Glomerular endothelial cell (primary cell): ENCODE measurements at regions not wholly inside any gene's neighbourhood (a gene's known extent, or its start where the extent isn't known, plus 50 kb on each side); places are given as distances from the start of the nearest gene placed in this dataset.
"Not testable (repeated sequence)": the region's sequence is repeated elsewhere in the genome, so short reads cannot be mapped to it uniquely, and the experiment has no call there.

Source experiments
- DNase-seq: peaks from one replicate; pipeline ENCODE4 v3.0.0-alpha.2; 2011; ENCODE audit warnings: low read depth, low spot score; ENCODE audit errors: extremely low read depth

DNA sequence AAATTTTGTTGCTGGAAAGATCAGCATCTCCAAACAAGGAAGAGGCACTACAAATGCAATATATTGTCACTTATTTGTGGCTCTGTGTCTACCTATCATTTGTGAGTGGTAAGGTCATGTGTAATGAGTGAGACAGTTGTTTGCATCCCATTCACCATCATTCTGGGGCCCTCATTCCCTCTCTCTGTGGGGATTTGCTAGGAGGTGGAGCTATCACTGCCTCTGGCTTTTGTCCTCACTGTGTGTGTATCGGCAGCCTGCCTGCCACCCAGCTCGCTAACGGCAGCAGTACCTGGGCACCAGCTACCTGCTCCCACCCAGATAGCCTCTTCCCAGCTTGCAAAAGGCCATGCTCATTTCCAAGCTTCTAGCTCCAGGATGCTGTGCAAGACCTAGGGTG is 379.2 kb upstream of the ZFHX3 start:
- no peak for DNase-seq

DNA sequence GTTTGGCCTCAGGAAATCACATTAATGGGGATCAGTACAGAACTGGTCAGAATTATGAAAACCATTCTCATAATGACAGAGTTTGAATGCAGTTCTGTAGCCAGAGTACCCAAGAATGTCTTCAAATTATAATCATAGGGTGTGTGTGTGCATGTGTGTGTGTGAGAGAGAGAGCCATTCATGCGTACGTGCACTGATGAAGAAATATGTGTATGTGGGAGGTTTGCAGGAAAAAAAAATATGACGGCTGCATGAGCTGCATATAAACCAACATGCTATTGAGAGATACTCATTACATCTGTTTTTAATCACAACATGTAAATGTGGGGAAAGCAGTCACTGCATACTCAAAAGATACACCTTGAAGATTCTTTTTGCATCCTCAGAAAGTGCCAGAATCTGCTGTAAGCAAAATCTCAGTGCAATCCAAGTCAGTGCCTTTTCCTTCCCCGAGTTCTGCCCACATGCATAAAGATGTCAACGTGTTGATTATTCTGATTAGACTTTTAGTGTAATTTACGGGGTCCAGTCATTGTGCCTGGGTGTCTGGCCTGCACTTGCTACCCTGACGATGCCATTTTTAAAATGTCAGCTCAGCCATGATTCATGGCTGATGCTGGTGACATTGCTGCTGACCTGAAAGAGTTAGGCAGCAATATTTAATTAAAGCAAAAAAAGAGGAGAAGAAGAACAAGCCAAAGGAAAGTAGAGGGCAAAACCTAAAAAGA is 378.7 kb upstream of the ZFHX3 start:
- no peak for DNase-seq

DNA sequence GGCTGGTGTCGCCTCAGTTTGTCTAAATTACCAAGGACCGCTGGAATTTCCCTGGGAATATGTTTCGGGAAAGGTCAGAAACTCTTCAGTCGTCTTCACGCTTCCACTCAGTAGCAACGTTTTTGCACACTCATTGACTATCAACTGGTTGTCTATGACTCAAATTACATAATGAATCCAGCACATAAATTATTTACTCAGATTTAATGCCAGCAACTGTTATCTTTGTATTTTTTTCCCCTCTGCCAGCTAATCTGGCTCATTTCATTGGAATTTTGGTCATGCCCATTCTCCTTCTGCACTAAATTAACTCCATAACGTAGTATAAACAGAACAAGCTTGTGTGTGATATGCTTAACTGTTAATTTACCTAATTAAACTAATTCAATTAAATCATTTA is 372.7 kb upstream of the ZFHX3 start:
- DNase-seq, result no peak

DNA sequence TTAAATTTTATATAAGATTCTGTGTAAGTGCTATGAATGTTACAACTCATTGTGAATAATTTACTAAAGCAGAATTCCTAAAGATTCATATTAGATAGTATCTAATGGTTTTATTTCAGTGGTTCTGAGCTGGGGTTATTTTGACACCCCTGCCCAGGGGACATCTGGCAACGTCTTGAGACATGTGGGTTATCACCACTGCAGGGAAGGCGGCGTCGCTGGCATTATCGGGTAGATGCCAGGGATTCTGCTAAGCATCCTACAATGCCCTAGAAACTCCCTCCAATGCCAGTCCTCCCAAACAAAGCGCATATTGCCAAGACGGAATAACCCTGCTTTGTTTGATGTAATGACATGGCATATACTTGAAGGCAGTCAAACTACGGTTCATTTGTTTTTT is 372.3 kb upstream of the ZFHX3 start:
- no peak for DNase-seq

DNA sequence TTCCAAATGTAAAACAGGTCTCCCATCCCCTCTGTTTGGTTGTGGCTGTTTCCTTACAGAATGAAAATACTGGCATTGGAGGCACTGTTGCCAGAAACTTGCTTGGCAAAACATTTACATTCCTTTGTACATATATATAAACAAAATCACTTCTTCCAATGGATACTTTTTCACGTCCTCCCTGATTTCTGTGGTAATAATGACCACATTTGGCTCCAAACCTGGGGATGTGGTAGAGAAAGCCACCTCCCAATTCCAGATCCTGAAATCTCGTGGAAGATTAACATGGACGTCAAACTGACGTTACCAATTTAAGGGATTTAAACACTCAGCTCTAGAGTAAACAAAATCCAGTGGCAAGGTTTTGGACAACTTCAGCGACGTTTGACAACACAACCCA is 370.8 kb upstream of the ZFHX3 start:
- DNase-seq, result no peak

DNA sequence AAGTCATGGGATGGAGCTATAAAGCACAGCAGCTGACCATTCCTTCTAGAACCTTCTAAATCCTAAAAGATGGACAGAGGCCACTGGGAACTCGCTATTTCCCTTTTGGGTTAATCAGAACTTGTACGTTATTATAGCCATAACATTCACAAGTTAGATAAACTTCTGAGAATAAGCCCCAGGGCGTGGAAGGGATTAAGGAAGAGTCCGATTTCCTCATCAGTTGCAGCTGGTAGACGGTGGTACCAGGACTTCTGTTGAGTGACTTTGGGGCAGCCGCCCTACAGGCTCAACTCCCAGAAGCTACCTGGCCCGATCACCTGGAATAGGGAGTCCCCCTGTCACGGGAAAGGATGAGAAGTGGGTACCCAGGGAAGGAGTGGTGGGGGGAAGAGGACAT is 370.1 kb upstream of the ZFHX3 start:
- no peak for DNase-seq

DNA sequence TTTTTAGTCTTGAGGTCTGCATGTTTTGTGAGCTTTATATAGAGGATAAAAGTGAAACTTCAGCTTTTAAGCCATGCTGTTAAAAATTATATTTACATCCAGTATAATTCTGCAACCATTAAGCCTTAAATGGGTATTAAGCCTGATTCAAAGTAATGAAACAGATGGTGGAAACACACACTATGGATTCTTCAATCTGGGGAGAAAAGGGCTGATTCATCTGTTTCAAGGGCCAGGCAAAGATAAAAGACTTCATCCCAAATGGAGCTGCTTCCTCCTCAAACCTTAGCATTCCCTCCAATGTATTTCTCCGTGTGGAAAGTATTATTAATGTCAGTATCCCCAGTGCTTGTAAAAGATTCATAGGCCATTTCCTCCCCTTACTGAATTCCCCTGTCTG is 367.4 kb upstream of the ZFHX3 start:
- no peak for DNase-seq

DNA sequence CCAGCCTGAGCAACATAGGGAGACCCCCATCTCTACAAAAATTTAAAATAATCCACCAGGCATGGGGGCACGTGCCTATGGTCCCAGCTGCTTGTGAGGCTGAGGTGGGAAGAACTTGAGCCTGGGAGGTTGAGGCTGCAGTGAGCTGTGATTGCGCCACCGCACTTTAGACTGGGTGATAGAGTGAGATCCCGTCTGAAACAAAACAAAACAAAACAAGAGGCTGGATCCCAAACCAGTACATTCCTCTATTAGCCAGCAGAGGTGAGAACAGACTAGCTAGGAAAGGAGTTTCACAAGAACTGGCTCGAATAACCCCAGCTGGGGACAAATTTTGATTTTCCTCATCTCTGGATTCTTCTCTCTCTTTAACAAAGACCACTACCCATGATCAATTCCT is 366.7 kb upstream of the ZFHX3 start:
- DNase-seq, result no peak

DNA sequence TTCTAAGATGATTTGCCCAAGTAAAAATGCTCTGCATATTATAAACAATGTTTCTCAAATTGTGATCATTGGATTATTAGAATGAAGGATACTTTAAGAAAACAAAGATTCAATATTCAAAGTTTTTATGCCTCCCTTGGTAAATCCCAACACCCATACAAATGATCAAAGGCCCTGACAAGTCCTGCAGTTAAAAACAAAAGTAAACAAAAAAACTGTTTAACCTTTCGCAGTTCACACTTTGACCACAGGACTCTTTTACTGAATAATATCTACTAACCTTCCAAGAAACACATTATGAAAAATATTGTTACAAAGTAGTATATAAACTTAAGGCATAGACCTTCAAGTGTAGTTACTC is 365.9 kb upstream of the ZFHX3 start:
- DNase-seq, result no peak

DNA sequence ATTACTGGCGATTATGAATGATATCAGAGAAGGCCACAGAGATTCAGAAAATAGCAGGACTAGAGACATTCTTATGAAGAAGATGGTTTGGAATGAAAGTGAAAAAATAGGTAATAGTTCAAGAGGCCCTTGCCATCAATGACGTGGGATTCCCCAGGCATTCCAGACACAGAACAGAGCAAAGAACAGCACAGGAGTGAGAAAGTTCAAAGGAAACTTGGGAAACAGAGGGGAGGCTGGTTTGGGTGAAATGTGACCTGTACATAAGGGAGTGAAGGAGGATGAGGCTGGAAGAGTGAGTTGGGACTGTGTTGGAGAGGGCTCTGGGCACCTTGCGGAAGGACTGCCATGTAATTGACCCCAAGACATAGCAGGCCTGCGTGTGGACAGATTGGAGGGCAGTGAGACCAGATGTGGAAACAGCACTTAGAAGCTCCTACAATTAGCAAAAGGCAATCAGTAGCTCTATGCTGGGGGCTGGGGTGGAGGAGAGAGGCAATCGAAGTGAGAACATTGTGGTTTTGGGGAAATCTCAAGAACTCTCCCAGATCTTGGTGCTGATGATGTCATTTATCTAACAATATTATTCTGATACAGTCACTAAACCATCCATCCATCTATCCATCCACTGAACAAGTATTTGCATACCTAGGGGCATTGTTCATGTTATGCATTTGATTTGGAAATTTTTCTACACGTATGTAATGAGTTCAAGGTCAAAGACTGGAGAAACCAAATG is 365.3 kb upstream of the ZFHX3 start:
- no peak for DNase-seq

DNA sequence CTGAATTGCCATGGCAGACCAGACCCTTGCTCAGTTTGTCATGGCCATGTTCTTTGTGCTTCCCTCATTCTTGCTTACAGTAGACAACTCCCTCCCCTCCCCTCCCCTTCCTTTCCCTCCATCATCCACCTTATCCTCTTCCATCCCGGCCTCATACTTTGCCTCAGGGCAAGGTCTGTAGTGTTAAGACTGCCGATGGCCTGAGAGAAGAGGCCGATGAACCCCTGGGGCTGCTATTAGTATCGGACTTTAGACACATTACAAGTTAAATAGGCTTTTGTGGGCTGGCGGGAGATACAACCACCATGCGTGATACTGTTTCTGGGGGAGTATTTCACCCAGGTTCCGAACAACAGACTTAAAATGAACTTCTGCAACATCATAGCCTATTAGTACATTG is 364.5 kb upstream of the ZFHX3 start:
- no peak for DNase-seq

DNA sequence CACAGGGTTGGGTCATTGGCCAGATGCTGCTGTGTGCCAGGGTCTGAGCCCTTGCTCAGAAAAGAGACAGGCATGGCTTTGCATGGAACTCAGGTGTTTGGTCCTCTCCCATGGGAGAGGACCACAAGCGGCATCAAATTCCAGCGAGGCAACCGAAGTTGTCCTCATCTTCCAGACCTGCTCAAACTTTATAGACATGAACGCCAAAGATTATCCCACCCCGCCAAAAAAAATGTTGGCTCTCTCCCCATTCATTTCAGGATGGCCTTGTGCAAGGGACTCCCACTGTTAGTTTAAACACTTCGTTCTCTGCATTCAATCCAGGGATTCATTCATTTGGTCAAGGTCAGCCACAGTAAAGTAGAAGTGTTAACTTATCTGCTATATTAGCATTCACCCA is 360.8 kb upstream of the ZFHX3 start:
- DNase-seq, result no peak

DNA sequence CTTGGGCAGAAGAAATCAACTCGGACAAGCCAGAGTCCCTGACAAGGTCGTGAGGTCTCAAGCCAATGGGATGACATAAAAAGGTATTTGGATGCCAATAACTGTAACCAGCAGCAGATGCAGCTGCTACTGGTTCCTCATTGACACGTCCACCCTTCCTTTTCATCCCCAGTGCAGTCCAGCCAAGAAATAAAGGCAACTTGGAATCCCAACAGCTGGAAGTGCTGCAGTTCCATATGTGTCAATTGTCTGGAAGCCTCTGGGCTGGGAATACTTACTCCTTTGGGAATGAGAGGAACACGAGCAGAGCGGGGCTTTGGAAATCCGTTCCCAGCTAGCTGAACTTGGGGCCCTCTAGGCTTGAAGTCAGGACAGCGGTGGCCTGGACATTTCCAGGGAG is 360.4 kb upstream of the ZFHX3 start:
- DNase-seq, result no peak

DNA sequence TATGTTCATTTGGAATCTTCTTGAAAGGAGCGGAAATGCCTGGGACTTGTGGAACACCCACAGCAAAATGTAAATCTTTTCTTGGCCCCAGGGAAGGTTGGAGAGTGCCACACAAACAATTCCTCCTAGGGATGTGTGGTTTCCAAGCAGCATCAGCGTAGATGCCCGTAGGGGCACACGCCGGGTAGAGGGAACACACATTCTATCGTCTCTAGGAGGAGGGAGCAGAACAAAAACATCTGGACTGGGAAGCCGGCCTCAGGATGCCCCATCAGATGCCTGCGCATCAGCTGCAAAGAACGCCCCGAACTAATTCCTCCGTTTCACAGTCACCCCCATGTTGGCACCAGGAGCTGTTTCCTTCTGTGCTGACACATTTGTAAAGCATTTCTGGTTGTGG is 357.9 kb upstream of the ZFHX3 start:
- no peak for DNase-seq

DNA sequence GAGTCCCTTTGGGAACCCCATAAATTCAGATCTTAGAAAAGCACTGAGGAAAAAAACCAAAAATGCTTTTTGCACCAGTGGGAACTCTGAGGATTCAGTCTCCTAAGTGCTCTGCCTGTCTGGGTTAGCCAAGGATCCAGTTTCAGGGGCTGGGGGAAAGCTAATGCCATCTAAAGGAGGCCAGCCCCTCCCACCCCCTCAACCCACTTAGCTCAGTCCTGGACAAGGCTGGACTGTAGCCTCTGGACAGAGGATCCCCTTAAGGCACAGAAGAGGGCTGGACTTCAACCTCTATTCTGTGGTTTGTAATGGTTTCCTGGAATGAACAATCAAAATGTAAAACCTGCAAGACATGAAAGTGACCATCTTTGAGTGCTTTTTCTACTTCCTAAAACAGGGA is 356.1 kb upstream of the ZFHX3 start:
- no peak for DNase-seq

DNA sequence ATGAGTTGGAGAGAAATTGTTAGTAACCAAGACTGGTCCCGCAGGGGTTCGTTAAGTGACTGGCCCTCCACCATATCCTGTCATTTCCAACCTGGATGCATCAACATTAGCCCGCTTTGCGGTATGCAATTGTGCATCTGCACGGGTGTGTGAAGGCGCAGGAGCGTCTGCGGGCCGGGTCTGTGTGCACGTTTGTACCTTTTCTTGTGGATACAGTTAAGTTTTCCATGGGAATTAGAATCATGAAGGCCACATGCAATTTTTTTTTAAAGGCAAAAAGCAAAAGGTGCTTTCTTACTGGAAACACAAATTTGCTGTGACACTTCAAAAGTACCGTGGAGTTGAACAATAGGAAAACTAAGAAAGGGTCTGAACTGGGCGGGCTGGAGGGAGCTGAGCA is 355.4 kb upstream of the ZFHX3 start:
- DNase-seq, result no peak

DNA sequence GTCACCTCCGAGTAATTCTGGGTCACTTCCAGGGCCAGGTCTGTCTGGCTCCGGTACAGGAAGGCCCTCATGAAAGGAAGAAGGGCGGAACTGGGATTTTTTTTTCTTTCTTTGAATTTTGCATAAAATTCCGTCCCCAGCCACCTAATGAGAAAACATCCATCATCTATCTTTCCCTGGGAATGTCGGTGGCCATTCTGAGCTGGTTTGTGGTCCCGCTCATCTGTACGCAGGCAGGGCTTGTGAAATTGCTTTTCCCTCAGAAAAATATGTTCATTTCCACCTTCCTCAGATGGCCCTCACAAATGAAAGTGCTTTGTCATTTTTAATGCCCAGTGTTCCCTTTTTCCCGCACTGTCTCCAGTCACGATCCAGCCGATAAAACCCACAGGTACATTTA is 353.0 kb upstream of the ZFHX3 start:
- no peak for DNase-seq

DNA sequence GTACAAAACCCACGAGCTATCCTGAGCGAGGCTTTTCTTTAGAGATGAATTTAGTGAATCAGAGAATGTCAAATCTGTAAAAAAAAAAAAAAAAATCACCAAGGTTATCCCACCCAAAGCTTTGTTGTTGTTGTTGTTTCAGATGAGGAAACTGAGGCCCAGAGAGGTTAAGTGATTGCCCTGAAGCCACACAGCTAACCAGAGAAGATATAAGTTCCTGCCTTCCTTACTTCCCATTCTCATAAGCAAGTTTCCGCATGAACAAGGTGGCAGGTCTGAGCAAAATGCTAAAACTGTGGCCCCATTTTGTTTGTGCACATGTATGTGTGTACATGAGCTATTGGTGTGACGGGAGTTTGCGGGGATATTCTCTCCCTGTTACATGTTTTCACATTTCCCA is 352.1 kb upstream of the ZFHX3 start:
- no peak for DNase-seq

DNA sequence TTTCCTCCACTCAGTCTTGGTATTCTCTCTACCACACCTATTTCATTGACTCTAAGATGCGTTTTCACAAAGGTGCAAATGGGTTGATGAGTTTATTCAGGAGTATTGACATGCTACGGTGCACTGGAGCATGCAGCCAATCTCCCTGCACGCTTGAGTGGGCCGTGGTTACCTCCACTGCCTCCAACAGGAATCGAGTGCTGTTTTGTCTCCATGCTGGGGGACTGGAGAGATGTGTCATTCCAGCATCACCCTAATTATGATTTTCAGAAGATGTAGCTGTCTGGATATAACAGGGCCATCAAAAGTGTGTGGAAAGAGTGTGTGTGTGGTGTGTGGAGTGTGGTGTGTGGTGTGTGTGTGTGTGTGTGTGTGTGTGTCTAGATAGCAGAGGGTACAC is 351.6 kb upstream of the ZFHX3 start:
- no peak for DNase-seq

DNA sequence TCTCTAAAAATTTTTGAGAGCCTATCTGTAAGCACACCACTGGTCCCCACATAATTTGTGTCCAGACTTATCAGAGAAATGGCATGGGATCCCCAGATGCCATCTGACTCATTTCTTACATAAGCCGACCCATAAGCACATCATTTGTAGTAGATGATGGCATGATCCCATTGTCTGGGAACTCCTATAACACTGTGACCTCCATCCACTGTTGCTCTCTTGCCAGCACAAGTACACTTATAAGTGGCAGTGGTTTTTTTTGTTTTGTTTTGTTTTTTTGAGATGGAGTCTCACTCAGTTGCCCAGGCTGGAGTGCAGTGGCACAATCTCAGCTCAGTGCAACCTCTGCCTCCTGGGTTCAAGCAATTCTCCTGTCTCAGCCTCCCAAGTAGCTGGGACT is 350.7 kb upstream of the ZFHX3 start:
- DNase-seq, result not testable (repeated sequence)

DNA sequence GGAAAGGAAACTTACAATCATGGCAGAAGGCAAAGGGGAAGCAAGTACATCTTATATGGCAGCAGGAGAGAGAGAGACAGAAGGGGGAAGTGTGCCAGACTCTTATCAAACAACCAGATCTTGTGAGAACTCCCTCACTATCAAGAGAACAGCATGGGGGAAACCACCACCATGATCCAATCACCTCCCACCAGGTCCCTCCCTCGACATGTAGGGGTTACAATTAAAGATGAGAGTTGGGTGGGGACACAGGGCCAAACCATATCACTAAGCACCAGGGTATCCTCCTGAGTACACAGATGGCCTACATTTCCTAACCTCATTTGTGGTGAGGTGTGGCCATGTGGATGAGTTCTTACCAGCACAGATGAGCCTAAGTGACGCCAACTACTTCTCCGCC is 348.6 kb upstream of the ZFHX3 start:
- DNase-seq, result no peak

DNA sequence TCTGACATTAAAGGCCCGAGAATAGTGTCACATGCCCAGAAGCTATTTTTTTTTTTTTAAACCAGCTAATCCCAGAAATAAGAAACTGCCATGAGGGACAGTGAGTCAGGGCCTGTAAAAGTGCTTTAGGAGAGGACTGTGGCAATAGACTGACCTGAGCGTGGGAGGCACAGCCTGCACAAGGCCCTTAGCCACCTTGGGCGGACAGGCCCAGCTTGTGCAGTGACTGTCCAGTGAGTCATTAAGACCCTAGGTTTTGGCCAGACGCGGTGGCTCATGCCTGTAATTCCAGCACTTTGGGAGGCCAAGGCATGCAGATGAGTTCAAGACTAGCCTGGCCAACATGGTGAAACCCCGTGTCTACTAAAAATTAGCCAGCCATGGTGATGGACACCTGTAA is 343.0 kb upstream of the ZFHX3 start:
- DNase-seq, result no peak

DNA sequence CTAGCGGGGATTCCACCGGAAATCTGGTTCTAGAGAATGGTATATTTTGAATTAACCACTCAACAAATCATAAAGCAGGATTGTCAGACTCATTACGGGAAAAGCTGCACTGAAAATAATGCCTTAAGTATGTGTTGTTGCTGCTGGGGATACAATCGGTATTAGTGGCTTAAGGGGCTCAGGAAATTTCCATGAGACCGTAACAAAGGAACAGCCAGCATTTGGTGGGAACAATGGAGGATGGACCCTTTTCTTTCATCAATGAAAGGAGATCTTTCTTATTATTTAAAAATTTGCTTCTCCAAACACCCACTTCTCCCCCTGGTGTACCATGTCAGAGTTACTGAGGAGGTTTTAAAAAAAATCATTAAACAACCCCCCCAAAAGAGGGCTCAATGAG is 342.6 kb upstream of the ZFHX3 start:
- no peak for DNase-seq
